ENCODE measurements at regions not wholly inside any gene's neighbourhood (a gene's known extent, or its start where the extent isn't known, plus 50 kb on each side); places are given as distances from the start of the nearest gene placed in this dataset.

- no peak for TF ChIP-seq POLR2AphosphoS5 (IDR thresholded peaks at IDR 0.05)
- TF ChIP-seq, protein P1, sequence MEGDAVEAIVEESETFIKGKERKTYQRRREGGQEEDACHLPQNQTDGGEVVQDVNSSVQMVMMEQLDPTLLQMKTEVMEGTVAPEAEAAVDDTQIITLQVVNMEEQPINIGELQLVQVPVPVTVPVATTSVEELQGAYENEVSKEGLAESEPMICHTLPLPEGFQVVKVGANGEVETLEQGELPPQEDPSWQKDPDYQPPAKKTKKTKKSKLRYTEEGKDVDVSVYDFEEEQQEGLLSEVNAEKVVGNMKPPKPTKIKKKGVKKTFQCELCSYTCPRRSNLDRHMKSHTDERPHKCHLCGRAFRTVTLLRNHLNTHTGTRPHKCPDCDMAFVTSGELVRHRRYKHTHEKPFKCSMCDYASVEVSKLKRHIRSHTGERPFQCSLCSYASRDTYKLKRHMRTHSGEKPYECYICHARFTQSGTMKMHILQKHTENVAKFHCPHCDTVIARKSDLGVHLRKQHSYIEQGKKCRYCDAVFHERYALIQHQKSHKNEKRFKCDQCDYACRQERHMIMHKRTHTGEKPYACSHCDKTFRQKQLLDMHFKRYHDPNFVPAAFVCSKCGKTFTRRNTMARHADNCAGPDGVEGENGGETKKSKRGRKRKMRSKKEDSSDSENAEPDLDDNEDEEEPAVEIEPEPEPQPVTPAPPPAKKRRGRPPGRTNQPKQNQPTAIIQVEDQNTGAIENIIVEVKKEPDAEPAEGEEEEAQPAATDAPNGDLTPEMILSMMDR (IDR thresholded peaks at IDR 0.05): no peak
Measured at GRCh38 chr11:15837901-15838489, 518.4 kb downstream of the SOX6 start.
